ENCODE measurements at regions not wholly inside any gene's neighbourhood (a gene's known extent, or its start where the extent isn't known, plus 50 kb on each side); places are given as distances from the start of the nearest gene placed in this dataset.
"Not testable (repeated sequence)": the region's sequence is repeated elsewhere in the genome, so short reads cannot be mapped to it uniquely, and the experiment has no call there.

DNA sequence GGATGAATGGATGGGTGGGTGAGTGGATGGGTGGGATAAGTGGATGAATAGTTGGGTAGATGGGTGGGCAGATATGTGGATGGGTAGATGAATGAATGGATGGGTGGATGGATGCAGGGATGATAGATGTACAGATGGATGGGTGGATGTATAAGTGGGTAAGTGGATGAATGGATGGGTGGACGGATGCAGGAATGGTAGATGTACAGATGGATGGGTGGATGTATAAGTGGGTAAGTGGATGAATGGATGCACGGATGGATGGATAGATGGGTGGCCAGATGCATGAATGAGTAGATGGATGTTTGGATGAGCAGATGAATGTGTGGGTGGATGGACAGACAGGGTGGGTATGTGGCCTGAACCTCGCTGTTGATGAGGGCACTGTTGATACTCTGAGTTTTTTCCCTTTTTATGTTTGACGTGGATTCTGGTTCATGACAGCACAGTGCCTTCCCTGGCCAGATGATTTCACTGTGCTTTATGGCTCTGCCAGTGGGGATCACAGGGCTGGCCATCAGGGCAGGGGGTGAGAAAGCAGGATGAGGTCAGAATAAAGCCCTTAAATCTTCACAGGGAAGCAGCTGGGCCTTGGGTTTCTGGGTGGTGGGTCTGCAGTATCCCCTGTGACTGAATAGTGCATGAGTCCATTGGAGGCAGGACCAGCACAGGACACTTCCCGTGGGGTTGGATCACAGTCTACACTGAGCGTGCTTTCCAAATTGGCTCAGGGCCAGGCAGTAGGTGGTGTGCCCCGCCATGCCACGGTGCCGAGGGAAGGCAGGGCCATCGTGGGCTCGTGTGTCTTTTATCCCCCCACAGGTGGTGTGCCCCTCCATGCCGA, 213.2 kb downstream of the BANP start:
- DNase-seq (ENCODE audit: low spot score) = not testable (repeated sequence)

DNA sequence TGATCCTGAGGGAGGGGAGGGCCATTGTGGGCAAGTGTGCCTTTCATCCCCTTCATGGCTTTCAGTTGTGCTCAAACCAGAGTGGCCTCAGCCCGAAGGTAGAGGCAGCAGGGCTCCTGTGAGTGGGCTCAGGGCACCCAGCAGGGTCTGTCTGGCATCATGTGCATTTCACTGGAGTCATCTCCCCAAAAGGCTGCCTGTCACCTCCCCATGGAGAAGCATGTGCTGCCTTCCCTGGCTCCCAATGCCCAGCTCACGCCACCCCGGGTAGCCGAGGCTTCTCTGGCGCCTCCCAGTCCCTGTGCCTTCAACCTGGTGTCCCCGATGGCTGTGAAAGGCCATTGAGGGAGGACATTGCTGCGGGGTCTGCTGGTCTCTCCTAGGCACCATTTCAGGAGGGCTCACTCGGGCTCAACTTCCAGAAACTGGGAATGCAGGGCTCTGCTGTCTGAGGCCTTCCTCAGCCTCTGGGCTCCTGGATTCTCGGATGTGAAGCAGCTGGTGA, 213.9 kb downstream of the BANP start:
- DNase-seq (ENCODE audit: low spot score) = peak; percentile 66

DNA sequence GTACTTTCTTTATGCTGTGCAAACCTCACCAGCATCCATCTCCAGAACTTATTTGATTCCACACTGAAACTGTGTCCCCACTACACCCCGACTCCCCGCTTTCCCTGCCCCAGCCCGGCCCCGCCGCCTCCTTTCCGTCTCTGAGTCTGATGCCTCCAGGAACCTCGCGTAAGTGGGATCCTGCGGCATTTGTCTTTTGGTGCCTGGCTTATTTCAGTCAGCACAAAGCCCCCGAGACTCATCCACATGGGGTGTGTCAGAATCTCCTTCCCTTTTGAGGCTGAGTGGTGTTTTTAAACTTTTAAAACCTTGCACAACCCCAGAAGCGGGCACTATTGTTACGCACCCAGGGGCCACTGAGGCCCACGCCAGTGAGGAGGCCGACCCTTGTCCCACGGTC, 214.4 kb downstream of the BANP start:
- peak; percentile 14 for DNase-seq (ENCODE audit: low spot score)

DNA sequence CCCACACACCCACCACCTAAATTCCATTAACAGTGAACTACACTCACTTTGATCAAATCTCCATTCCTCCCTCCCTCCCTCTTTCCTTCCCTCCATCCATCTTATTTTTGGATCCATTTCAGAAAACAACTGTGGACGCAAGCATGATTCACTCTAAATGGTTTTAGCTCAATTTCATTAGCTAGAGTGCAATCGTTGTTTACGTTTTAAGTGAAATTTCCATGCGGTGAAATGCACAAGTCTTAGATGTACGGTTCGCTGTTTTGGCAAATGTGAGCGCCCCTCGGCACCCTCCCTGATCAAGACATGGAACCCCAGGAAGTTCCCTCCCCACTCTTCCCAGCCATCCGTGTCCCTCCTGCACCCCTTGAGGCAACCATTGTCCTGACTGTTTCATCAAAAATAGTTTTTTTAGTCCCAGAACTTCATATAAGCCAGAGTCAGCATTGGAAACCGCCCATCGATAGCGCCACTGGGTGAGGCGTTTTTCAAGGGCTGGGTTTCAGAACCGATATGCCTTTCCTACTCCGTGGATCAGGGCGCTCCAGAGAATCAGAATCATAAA, 215.1 kb downstream of the BANP start:
- peak; percentile 24 for DNase-seq (ENCODE audit: low spot score)

DNA sequence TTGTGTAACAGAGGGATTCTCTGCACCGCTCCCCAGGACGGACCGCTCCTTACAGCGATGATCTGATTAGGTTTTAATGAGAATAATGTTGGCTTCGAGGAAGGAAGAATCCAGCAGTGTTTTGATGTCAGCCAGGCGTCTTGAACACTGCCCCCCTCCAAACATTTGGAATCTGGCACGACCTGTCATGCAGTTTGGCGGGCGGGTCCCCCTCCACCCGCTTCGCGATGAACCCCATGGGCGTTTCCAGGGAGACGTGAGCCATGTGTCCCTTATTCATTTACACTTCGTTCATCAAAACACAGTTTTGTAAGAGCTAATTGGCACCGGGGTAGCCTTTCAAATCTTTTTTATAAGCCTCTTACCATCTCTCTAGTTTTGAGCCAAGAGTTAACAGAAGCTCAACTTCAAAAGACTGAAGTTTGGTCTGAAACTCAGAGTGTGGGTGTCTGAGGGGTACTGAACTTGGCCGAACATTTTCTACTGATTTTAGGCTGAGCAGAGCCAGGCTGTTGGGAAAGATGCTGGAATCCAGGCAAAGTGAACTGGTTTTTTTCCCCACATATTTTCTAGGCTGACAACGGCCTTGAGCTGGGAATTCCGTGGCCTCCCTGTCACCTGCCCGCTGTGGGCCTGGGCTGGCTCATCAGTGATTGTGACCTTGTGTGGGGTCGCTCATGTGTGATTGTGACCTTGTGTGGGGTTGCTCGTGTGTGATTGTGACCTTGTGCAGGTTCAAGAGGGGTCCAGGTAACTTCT, 214.8 kb upstream of the ZNF469 start:
- DNase-seq (ENCODE audit: low spot score) = not testable (repeated sequence)

DNA sequence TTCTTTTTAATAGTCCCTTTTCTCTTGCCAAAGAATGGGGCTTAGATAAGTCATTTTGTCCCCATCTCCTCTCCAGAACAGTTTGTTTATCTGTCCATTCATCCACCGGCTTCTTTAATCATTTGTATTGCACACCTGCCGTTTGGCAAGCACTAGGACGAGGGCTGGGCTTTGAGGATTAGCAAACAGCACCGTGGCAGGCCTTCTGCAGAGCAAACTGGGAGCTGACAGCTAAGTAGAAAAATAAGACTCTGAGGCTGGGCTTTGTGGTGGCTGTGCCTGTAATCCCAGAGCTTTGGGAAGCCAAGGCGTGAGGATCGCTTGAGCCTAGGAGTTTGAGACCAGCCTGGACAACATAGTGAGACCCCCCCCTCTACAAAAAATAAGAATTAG, 214.2 kb upstream of the ZNF469 start:
- not testable (repeated sequence) for DNase-seq (ENCODE audit: low spot score)

DNA sequence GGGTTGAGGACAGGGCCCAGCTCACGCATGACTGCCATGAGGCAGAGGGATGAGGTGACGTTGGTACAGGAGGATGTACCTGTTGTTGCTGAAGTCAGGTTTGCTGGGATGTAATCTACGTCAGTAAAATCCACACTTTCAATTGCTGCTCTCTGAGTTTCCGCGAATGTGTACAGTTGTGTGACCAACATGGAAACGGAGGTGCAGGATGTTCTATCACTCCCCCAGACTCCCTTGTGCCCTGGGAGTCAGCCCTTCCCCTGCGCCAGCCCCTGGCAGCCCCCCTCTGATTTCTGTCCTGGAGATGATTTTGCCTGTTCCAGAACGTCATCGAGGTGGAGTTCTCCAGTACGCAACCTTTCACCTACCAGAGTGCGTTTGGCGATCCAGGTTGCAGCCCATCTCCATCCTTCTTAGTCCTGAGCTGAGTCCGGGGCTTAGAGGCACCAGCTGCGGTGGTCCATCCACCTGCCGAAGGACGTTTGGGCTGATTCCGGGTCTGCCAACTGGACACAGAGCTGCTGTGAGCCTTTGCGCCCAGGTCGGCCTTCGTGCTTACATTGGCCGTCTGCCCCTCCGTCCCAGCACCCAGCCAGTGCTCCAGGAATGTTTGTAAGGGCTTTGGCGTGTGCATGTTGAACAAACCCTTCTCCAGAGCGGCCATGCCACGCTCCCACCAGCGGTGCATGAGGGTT, 213.5 kb upstream of the ZNF469 start:
- DNase-seq (ENCODE audit: low spot score) = not testable (repeated sequence)

- not testable (repeated sequence) for DNase-seq (ENCODE audit: low spot score)
These were observed 213.0 kb upstream of the ZNF469 start for GRCh38 chr16:88169831-88170165.

- DNase-seq (ENCODE audit: low spot score) = no peak
These were observed 212.2 kb upstream of the ZNF469 start for GRCh38 chr16:88170528-88170991.

GRCh38 chr16:88171126-88171525, 211.6 kb upstream of the ZNF469 start:
- DNase-seq (ENCODE audit: low spot score) = not testable (repeated sequence)

DNA sequence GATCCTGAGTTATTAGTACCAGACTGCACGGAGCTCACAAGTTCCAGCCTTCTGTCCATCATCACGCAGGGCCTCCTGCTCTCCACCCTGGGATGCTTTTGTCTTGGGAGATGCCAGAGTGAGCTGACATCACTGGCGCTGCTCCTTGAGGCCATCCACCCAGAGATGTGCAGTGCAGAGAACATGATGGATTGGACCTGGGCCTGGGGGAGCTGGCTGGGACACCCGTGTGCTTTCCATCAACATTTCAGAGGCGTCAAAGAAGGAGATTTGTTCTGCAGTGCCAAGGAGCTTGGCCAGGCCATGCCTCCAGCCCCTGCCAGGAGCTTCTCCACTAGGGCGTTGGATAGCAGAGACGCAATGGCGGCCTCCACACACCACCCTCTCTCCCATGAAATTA, 206.6 kb upstream of the ZNF469 start:
- DNase-seq (ENCODE audit: low spot score) = not testable (repeated sequence)

DNA sequence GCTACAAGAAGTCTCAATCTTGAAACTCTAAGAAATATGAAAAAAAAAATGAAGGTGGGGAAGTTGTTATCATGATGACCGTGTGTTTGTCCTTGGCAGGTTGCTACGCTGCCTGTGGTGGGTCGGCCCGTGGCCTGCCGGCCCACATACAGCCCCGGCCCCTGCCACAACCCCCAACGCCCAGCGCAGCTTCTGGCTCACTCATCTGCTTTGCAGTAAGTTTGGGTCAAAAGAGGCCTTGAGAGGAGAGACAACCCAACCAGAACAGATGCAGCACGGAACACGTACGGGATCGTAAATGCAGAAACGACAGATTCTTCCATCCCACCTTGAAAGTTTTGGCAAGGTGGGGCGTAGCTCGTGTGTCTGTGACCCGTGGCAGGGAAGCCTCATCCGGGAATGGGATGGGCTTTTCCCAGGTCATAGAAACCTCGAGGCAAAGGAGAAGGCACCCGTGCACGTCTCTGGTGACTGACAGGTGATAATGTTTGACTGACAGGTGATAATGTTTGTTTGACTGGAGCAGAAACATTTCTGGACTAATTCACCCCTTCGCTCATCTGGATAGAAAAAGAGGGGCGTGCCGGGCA, 206.1 kb upstream of the ZNF469 start:
- not testable (repeated sequence) for DNase-seq (ENCODE audit: low spot score)

DNA sequence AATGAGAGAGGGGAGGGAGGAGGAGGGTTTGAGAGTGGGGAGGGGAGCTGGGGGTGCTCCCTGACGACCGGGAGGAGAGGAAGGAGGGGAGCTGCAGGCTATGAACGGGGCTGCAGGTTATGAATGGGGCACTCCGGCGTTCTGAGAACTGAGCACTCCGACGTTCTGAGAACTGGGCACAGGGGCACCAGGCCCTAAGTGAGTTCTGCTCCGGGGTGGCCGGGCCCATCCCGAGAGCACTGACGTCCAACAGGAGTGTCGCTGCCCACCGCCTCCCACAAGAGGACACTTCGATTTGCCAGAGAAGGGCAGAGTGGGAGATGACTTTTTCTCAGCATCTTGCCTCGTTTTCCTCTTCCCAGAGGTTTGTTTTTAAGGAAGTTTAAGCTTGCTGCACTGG, 204.5 kb upstream of the ZNF469 start:
- DNase-seq (ENCODE audit: low spot score) = not testable (repeated sequence)

DNA sequence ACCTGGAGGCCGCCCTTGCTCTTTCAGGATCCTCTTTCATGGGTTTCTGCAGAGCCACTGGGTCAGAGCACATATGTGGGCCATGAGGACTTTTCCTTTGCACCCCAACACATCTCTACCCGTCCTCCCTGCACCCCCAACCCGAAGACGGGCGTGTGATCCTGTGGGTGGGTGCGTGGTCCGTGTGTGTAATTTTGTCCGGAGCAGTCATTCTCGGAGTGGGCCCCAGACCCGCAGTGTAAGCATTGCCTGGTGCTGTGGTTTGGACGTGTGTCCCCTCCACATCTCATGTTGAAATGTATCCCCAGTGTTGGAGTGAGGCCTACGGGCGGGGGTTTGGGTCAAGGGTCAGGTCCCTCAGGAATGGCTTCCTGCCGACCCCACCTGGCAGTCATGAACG, 203.9 kb upstream of the ZNF469 start:
- not testable (repeated sequence) for DNase-seq (ENCODE audit: low spot score)

- DNase-seq (ENCODE audit: low spot score) = not testable (repeated sequence)
These were observed 199.5 kb upstream of the ZNF469 start for GRCh38 chr16:88182967-88183881.

GRCh38 chr16:88184053-88184452, 198.7 kb upstream of the ZNF469 start:
- not testable (repeated sequence) for DNase-seq (ENCODE audit: low spot score)

DNA sequence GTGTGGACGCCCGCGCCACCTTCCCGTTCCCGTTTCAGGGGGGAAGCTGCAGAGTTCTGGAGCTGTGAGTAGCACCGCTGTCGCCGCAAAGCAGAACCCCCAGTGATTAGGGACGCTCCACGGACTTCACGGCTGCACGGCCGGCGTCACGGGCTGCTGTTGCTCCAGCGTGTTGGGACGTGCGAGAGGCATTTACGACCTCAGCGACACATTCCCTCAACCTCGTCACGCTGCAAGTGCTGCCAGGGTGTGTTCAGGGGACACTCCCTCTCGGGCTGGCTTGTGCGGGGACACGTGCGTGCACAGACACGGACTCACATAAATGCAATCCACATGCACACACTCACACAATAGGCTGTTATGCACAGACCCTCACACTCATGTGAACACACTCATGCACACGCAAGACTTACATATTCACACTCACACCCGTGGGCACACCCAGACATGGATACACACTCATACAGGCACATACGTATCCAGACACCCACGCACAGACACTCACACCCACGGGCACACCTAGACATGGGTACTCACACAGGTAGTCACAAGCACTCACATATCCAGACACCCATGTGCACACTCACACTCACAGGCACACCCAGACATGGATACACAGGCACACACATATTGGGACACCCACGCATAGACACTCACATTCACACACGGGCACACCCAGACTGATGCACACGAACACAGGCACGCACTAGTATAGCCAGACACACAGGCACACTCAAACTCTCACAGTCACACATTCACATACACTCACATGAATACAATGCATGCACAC, 198.0 kb upstream of the ZNF469 start:
- not testable (repeated sequence) for DNase-seq (ENCODE audit: low spot score)

GRCh38 chr16:88185406-88185805, 197.4 kb upstream of the ZNF469 start:
- DNase-seq (ENCODE audit: low spot score) = not testable (repeated sequence)
